ENCODE measurements at regions not wholly inside any gene's neighbourhood (a gene's known extent, or its start where the extent isn't known, plus 50 kb on each side); places are given as distances from the start of the nearest gene placed in this dataset.

GRCh38 chr1:38133756-38134155 lies 87.2 kb upstream of the POU3F1 start:
- Histone ChIP-seq H3K18ac (ENCODE audit: low read length) (no peak overlapping the region), H2BK120ac (ENCODE audit: insufficient read depth, low read length, poor library complexity) (no peak overlapping the region), H2AK5ac (ENCODE audit: low read length) (no peak overlapping the region), H3K79me2 (ENCODE audit: control insufficient read depth, insufficient read depth, low read length, poor library complexity) (no peaks in the 10 kb centered on the region), H3K36me3 (ENCODE audit: control insufficient read depth in 1 of 2, insufficient read depth in 2 of 2, low read length in 2 of 2) (no peaks in the 10 kb centered on the region), H3K9me3 (ENCODE audit: insufficient read depth, low read depth, low read length) (no peaks in the 10 kb centered on the region), H3K27ac (ENCODE audit: low read depth, low read length) (no peak overlapping the region), H2AFZ (ENCODE audit: insufficient read depth, low read length, poor library complexity) (no peak overlapping the region), H4K91ac (ENCODE audit: low read depth, low read length) (no peak overlapping the region), H2BK5ac (ENCODE audit: low read depth, low read length, poor library complexity) (no peak overlapping the region), H3K9ac (ENCODE audit: low read length) (no peak overlapping the region), H4K8ac (ENCODE audit: low read depth, low read length) (no peak overlapping the region), H3K79me1 (ENCODE audit: low read length) (no peaks in the 10 kb centered on the region), H3K14ac (ENCODE audit: low read length) (no peak overlapping the region), H4K12ac (ENCODE audit: low read depth, low read length) (no peak overlapping the region), H3K4me3 (ENCODE audit: low read depth, low read length) (no peak overlapping the region), H3K27me3 (ENCODE audit: insufficient read depth, low read length) (no peaks in the 10 kb centered on the region), H3K4ac (ENCODE audit: low read depth, low read length) (no peak overlapping the region), H3K4me1 (ENCODE audit: control insufficient read depth in 1 of 2, insufficient read depth in 2 of 2, low read length in 2 of 2) (peaks cover 0 to 3% of the 10 kb centered on the region in 2 experiments), H3K4me2 (ENCODE audit: low read length) (no peak overlapping the region), H3K23ac (ENCODE audit: low read length) (no peak overlapping the region), H2BK12ac (ENCODE audit: low read length) (no peak overlapping the region)
- DNase-seq = no peak
- WGBS (ENCODE audit: extremely low coverage, insufficient coverage, insufficient read length) = no CpG with 5 or more reads among the region's 27 CpGs

GRCh38 chr1:38133304-38133703 lies 86.7 kb upstream of the POU3F1 start:
- Histone ChIP-seq H3K27ac (ENCODE audit: low read depth, low read length) (no peak overlapping the region), H4K8ac (ENCODE audit: low read depth, low read length) (no peak overlapping the region), H3K9ac (ENCODE audit: low read length) (no peak overlapping the region), H4K12ac (ENCODE audit: low read depth, low read length) (no peak overlapping the region), H3K9me3 (ENCODE audit: insufficient read depth, low read depth, low read length) (no peaks in the 10 kb centered on the region), H3K23ac (ENCODE audit: low read length) (no peak overlapping the region), H3K14ac (ENCODE audit: low read length) (no peak overlapping the region), H3K4me3 (ENCODE audit: low read depth, low read length) (no peak overlapping the region), H2BK12ac (ENCODE audit: low read length) (no peak overlapping the region), H3K4me2 (ENCODE audit: low read length) (no peak overlapping the region), H4K91ac (ENCODE audit: low read depth, low read length) (no peak overlapping the region), H2BK5ac (ENCODE audit: low read depth, low read length, poor library complexity) (no peak overlapping the region), H3K79me2 (ENCODE audit: control insufficient read depth, insufficient read depth, low read length, poor library complexity) (no peaks in the 10 kb centered on the region), H3K4me1 (ENCODE audit: control insufficient read depth in 1 of 2, insufficient read depth in 2 of 2, low read length in 2 of 2) (peaks cover 0 to 3% of the 10 kb centered on the region in 2 experiments), H2AK5ac (ENCODE audit: low read length) (no peak overlapping the region), H3K4ac (ENCODE audit: low read depth, low read length) (no peak overlapping the region), H3K79me1 (ENCODE audit: low read length) (no peaks in the 10 kb centered on the region), H3K27me3 (ENCODE audit: insufficient read depth, low read length) (no peaks in the 10 kb centered on the region), H2AFZ (ENCODE audit: insufficient read depth, low read length, poor library complexity) (no peak overlapping the region), H2BK120ac (ENCODE audit: insufficient read depth, low read length, poor library complexity) (no peak overlapping the region), H3K36me3 (ENCODE audit: control insufficient read depth in 1 of 2, insufficient read depth in 2 of 2, low read length in 2 of 2) (no peaks in the 10 kb centered on the region), H3K18ac (ENCODE audit: low read length) (no peak overlapping the region)
- no CpG with 5 or more reads among the region's 7 CpGs for WGBS (ENCODE audit: extremely low coverage, insufficient coverage, insufficient read length)
- DNase-seq = no peak

GRCh38 chr1:38132681-38133080 lies 86.1 kb upstream of the POU3F1 start:
- H3K27ac ChIP-seq (ENCODE audit: low read depth, low read length) = no peak overlapping the region
- H3K14ac ChIP-seq (ENCODE audit: low read length) = no peak overlapping the region
- peaks cover 0 to 3% of the 10 kb centered on the region in 2 experiments for H3K4me1 ChIP-seq (ENCODE audit: control insufficient read depth in 1 of 2, insufficient read depth in 2 of 2, low read length in 2 of 2)
- H3K4me3 ChIP-seq (ENCODE audit: low read depth, low read length) = no peak overlapping the region
- no peak overlapping the region for H3K4ac ChIP-seq (ENCODE audit: low read depth, low read length)
- H2BK5ac ChIP-seq (ENCODE audit: low read depth, low read length, poor library complexity) = no peak overlapping the region
- no peaks in the 10 kb centered on the region for H3K9me3 ChIP-seq (ENCODE audit: insufficient read depth, low read depth, low read length)
- no peaks in the 10 kb centered on the region for H3K36me3 ChIP-seq (ENCODE audit: control insufficient read depth in 1 of 2, insufficient read depth in 2 of 2, low read length in 2 of 2)
- no CpG with 5 or more reads among the region's 6 CpGs for WGBS (ENCODE audit: extremely low coverage, insufficient coverage, insufficient read length)
- no peak overlapping the region for H3K23ac ChIP-seq (ENCODE audit: low read length)
- H2BK12ac ChIP-seq (ENCODE audit: low read length) = no peak overlapping the region
- H2BK120ac ChIP-seq (ENCODE audit: insufficient read depth, low read length, poor library complexity) = no peak overlapping the region
- no peaks in the 10 kb centered on the region for H3K27me3 ChIP-seq (ENCODE audit: insufficient read depth, low read length)
- H4K91ac ChIP-seq (ENCODE audit: low read depth, low read length) = no peak overlapping the region
- H3K4me2 ChIP-seq (ENCODE audit: low read length) = no peak overlapping the region
- H2AK5ac ChIP-seq (ENCODE audit: low read length) = no peak overlapping the region
- H2AFZ ChIP-seq (ENCODE audit: insufficient read depth, low read length, poor library complexity) = no peak overlapping the region
- H3K18ac ChIP-seq (ENCODE audit: low read length) = no peak overlapping the region
- H3K9ac ChIP-seq (ENCODE audit: low read length) = no peak overlapping the region
- H4K12ac ChIP-seq (ENCODE audit: low read depth, low read length) = no peak overlapping the region
- no peaks in the 10 kb centered on the region for H3K79me1 ChIP-seq (ENCODE audit: low read length)
- no peaks in the 10 kb centered on the region for H3K79me2 ChIP-seq (ENCODE audit: control insufficient read depth, insufficient read depth, low read length, poor library complexity)
- H4K8ac ChIP-seq (ENCODE audit: low read depth, low read length) = no peak overlapping the region
- DNase-seq = no peak

- Histone ChIP-seq H3K9ac (ENCODE audit: low read length) (no peak overlapping the region), H3K23ac (ENCODE audit: low read length) (no peak overlapping the region), H3K4me1 (ENCODE audit: control insufficient read depth in 1 of 2, insufficient read depth in 2 of 2, low read length in 2 of 2) (peaks cover 11 to 16% of the 10 kb centered on the region in 2 experiments), H2AFZ (ENCODE audit: insufficient read depth, low read length, poor library complexity) (no peak overlapping the region), H2BK120ac (ENCODE audit: insufficient read depth, low read length, poor library complexity) (no peak overlapping the region), H3K18ac (ENCODE audit: low read length) (no peak overlapping the region), H3K4me3 (ENCODE audit: low read depth, low read length) (no peak overlapping the region), H4K8ac (ENCODE audit: low read depth, low read length) (no peak overlapping the region), H3K79me2 (ENCODE audit: control insufficient read depth, insufficient read depth, low read length, poor library complexity) (no peaks in the 10 kb centered on the region), H4K91ac (ENCODE audit: low read depth, low read length) (no peak overlapping the region), H2BK12ac (ENCODE audit: low read length) (no peak overlapping the region), H2BK5ac (ENCODE audit: low read depth, low read length, poor library complexity) (no peak overlapping the region), H3K79me1 (ENCODE audit: low read length) (peaks cover 3% of the 10 kb centered on the region), H3K9me3 (ENCODE audit: insufficient read depth, low read depth, low read length) (no peaks in the 10 kb centered on the region), H3K4me2 (ENCODE audit: low read length) (no peak overlapping the region), H2AK5ac (ENCODE audit: low read length) (no peak overlapping the region), H3K27me3 (ENCODE audit: insufficient read depth, low read length) (no peaks in the 10 kb centered on the region), H3K14ac (ENCODE audit: low read length) (no peak overlapping the region), H3K4ac (ENCODE audit: low read depth, low read length) (no peak overlapping the region), H4K12ac (ENCODE audit: low read depth, low read length) (no peak overlapping the region), H3K27ac (ENCODE audit: low read depth, low read length) (no peak overlapping the region), H3K36me3 (ENCODE audit: control insufficient read depth in 1 of 2, insufficient read depth in 2 of 2, low read length in 2 of 2) (no peaks in the 10 kb centered on the region)
- WGBS (ENCODE audit: extremely low coverage, insufficient coverage, insufficient read length) = no CpG with 5 or more reads among the region's 6 CpGs
- DNase-seq = no peak
Observed at GRCh38 chr1:38131024-38131585, 84.5 kb upstream of the POU3F1 start.

Measured in trophoblast cell (in vitro differentiated cells and primary cell).